OCI-LY1 (cell line): ENCODE measurements at regions not wholly inside any gene's neighbourhood (a gene's known extent, or its start where the extent isn't known, plus 50 kb on each side); places are given as distances from the start of the nearest gene placed in this dataset.

Experiments used
- CTCF ChIP-seq: fragments of 200-600 bp; sonication (generic), shearing (Covaris generic); IDR thresholded peaks from 2 replicates; pipeline ENCODE4 v1.5.1; 2017; ENCODE audit warnings: mild to moderate bottlenecking, antibody characterized with exemption, low read length, moderate library complexity, mixed read lengths
- EZH2 ChIP-seq: fragments of 200-600 bp; sonication (generic), shearing (Covaris generic); IDR thresholded peaks from 2 replicates; pipeline ENCODE4 v1.8.0; 2017; ENCODE audit warnings: borderline replicate concordance, mixed run types, mild to moderate bottlenecking, antibody characterized with exemption, low read length, moderate library complexity, mixed read lengths

GRCh38 chr2:128735296-128735960 lies 416.8 kb upstream of the HS6ST1 start:
- TF ChIP-seq CTCF (no peak), EZH2 (no peak)
